ENCODE measurements at regions not wholly inside any gene's neighbourhood (a gene's known extent, or its start where the extent isn't known, plus 50 kb on each side); places are given as distances from the start of the nearest gene placed in this dataset.

DNA sequence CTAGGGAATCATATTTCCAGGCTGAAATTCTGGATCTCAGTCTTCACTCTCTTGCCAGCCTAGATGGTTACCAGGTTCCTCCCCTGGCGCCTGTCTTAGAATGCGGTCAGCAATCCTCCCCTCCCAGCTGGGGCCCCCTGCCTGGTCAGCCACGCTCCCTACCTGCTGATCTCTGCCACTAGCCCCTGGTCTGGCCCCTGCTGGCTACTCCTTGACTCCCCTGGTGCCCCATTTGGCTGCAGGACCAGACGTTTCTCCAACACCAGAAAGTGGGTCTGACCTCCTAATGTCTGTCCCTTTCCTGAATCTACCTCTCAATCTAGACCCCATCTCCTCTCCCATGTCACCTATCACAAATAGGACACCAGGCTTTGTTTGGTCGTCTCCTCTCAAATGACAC is 432.0 kb upstream of the SMIM21 start:
- TF ChIP-seq, protein P1, sequence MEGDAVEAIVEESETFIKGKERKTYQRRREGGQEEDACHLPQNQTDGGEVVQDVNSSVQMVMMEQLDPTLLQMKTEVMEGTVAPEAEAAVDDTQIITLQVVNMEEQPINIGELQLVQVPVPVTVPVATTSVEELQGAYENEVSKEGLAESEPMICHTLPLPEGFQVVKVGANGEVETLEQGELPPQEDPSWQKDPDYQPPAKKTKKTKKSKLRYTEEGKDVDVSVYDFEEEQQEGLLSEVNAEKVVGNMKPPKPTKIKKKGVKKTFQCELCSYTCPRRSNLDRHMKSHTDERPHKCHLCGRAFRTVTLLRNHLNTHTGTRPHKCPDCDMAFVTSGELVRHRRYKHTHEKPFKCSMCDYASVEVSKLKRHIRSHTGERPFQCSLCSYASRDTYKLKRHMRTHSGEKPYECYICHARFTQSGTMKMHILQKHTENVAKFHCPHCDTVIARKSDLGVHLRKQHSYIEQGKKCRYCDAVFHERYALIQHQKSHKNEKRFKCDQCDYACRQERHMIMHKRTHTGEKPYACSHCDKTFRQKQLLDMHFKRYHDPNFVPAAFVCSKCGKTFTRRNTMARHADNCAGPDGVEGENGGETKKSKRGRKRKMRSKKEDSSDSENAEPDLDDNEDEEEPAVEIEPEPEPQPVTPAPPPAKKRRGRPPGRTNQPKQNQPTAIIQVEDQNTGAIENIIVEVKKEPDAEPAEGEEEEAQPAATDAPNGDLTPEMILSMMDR (IDR thresholded peaks at IDR 0.05; ENCODE audit: insufficient read depth, low read depth, low read length), result no peak
- no peak for TF ChIP-seq EZH2 (IDR thresholded peaks at IDR 0.05; ENCODE audit: insufficient read depth, low read length)

Measured in astrocyte (in vitro differentiated cells and primary cell).